ENCODE measurements at regions not wholly inside any gene's neighbourhood (a gene's known extent, or its start where the extent isn't known, plus 50 kb on each side); places are given as distances from the start of the nearest gene placed in this dataset.

DNA sequence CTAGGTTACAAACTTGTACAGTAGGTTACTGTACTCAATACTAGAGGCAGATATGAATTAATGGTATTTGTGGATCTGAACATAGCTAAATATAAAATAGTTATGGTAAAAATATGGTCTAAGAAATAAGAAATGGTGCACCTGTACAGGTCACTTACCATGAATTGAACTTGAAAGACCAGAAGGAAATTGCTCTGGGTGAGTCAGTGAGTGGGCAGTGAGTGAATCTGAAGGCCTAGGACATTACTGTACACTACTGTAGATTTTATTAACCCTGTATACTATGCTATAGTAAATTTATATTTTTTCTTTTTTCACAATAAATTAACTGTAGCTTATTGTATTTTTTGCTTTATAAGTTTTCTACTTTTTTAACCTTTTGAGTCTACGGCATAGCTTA lies 1020.4 kb downstream of the CDH18 start:
- no peak for DNase-seq (ENCODE audit: low spot score)

DNA sequence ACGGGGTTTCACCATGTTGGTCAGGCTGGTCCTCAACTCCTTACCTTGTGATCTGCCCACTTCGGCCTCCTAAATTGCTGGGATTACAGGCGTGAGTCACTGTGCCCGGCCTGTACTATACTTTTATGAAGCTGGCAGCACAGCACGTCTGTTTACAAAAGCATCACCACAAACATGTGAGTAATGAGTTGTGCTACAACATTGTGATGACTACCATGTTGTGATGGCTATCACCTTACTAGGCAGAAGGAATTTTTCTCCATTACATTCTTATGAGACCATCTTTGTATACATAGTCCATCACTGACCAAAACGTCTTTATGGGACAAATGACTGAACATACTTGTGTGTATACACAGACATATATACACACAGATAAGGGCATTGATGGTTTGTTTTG lies 1019.0 kb downstream of the CDH18 start:
- no peak for DNase-seq (ENCODE audit: low spot score)

DNA sequence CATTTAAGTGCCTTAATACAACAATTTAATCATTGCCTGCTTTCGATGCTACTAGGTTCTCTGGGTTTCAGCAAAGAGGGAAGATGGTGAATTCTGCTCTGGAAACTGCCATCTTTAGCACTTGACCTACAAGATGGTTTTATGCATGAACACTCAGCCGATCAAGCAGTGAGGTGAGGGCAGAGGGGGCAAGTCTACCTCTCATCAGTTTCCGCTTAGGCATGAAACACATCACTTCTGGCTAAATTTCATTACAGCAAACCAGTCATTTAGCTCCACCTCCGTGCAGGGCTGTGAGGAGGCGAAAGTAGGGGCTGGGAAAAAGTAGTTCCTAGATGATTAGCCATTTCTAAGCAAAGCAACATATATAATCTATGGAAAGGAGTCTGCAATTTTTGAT lies 1018.0 kb downstream of the CDH18 start:
- no peak for DNase-seq (ENCODE audit: low spot score)

DNA sequence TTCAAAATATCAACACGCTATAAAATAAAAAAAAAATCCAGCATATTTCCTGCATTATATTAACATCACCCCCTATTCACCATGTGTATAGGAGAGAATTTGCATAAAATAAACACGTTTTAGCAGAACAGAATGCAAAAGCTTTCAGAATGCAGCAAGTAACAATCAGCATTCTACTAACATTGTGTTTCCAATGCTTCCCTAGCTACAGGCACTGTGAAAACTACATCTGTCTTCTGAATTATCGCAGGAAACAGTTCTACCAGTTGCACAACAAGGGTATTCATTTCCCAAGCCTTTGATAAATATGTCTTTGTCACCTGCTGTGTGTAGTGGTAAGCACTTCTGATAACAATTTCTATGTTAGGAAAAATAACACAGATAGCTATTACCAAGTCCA lies 1015.8 kb downstream of the CDH18 start:
- peak; percentile 3 for DNase-seq (ENCODE audit: low spot score)

DNA sequence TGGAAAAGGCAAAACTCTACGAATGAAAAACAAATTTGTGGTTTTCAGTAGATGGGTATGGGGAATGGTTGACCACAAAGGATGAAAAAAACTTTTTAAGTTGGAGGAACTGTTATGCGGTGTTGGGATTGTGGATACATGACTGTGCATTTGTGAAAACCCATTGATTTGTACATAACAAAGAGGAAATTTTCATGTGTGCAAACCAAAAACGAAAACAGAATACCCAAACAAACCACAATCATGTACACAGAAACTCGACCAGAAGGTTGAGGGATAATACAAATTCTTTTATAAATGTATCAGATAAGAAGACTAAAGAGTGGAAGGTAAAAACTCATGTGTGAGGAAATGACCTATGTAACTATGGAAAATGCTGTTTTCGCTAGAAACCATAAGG lies 1012.4 kb downstream of the CDH18 start:
- no peak for DNase-seq (ENCODE audit: low spot score)

DNA sequence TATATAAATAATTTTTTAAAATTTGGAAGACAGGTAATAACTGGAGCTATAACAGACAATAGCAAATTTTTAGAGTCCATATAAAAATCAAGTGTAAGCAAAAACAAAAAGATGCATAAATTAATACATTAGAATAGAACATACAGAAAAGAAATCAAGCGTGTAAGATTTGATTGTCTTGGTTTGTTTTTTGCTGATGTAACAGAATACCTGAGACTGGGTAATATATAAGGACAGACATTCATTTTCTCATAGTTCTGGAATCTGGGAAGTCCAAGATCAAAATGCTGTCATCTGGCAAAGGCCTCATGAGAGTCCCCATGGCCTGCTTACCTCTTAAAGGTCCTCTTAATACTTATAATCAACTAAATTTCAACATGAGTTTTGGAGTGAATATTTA lies 1010.1 kb downstream of the CDH18 start:
- DNase-seq (ENCODE audit: low spot score): no peak

DNA sequence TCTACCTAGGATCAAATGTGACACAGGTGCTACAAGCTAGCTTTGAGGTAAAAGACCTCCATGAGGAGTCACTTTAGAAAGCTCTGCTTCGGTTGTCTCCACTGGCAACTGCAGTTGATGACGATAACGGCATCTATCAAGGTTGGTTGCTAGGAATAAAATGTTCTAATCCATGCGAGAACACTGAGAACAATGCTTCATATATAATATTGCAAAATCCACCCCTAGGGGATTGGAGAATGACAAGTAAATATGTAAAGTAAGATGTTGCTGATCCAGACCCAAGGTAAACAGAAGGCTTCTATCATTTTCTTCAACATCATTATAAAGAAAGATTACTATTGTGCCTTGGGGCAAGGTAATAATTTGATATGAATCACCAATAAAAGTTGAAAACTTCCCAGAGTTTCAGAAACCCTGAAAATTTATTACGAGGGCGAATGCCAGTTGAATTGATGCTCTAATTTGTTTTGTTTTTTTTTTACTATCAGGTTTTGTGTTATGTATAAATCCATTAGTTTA lies 1003.4 kb downstream of the CDH18 start:
- DNase-seq (ENCODE audit: low spot score): no peak

DNA sequence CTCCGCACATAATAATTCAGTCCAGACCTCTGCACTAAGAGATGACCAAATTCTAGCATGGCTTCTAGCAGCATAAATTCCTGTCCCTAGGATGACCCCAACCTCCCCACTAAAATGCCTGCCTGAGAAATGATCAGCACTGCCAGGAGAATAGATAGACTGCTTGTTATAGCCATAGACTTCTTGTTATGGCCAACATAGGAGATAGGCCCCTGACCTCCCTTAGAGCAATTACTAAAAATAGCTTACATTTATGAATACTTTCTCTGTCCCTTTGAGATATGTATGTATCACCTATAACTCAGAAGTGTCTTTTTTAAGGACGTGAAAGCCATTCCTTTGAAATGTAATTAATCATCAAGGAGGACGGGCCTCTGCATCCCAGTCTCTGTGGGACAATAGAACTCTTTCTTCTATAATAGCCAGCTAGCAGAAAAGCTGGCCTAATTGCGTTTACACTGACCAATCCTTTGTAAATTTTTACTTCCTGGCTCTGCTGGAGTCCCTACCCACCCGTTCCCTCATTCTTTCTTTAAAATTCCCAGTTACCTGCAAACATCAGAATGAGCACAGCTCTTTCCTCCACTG lies 1002.7 kb downstream of the CDH18 start:
- no peak for DNase-seq (ENCODE audit: low spot score)

DNA sequence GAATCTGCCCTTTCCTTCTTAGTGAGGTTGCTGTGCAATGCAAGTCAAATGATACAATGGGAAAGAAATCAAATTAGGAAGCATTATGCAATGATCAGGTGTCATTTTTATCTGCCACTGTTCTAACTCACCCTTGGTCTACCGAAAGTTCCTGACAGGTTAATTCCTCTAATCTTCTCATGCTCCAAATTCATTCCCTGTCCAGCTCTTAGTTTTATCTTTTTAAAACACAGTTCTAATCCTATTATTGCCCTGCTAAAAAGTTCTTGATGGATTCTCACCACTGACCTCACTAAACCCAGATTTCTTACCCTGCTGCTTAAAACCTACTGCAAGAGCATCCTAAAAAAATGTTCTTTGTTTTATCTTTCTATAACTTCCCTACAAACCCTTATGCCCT lies 1000.9 kb downstream of the CDH18 start:
- DNase-seq (ENCODE audit: low spot score): no peak

DNA sequence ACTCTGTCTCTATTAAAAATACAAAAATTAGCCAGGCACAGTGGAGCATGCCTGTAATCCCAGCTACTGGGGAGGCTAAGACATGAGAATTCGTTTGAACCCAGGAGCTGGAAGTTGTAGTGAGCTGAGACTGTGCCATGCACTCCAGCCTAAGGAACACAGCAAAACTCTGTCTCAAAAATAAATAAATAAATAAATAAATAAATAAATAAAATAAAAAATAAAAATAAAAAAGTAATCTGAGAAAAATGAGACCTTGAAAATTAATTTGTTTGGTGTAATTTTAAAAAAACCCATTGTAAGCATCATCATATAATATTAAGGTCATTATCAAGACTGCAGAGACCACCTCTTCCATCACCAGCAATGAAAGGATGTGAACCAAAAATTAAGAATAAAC lies 997.1 kb downstream of the CDH18 start:
- no peak for DNase-seq (ENCODE audit: low spot score)

DNA sequence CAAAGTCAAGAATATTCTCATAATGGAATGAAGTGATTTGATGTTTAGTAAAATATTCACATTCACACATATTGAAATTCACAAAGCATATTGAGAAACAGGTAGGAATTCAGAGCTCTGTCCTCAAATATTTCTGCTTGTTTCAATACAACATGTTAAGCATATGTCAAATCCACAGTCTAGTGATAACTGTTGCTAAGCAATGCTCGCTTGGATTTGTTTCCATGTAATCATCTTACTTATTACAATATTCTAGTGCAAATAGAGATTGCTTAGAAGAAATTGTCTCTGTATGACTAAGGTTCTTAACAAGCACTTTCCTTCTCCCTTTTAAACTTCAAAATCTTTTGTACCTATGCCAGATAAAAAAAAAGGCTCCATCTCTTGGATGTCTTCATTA lies 995.7 kb downstream of the CDH18 start:
- no peak for DNase-seq (ENCODE audit: low spot score)

DNA sequence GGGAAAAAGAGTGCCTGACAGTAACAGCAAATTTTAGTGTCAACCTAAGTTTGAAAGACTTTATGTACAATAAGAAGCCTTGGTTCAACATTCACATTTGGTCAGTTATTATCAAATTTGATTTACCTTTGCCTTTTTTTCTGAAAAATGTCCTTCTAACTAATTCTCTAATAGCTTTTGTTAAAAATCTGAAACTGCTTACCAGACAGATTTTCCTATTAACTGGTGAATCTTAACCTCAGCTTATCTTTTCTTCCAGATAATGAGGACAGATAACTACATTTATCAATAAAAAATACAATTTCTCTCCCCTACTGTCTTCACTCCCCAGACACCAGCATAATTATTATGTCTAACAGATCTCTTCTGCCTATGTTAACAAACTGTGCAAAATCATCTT lies 988.5 kb downstream of the CDH18 start:
- no peak for DNase-seq (ENCODE audit: low spot score)

DNA sequence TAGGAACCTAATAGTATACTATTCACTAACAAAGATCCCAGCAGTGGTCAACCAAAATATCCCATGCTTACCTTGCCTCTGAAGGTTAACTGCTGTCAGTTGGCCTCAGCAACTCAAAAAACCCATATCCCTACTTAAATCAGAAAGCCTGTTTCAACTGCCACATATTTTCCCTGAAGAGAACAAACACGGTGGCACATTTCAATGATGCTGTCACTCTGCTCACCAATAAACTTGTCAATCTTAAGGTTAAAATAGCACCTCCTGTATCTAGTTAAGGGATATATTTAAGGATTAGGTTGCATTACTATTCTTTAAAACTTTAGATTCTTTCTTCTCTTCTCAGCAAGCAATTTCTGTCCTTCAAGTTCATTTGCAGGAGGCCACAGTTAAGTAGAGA lies 986.9 kb downstream of the CDH18 start:
- DNase-seq (ENCODE audit: low spot score): no peak

DNA sequence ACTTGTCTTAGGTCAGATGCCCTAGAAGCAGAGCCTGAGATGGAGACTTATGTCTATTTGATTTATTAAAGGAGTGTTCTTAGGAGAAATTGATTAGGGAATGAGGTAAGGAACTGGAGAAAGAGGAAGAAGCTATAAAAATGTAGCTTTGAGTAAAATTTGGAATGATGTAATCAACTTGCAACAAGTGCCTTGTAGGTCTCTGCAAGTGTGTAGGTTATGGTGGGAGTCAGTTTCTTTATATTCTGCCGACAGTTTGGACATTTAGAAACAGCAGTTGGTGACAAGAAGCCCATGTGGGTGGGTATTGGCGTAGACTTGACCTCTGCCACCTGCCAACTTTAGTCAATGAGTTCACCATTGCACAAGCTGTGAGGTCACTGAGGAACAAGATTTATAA lies 986.5 kb downstream of the CDH18 start:
- DNase-seq (ENCODE audit: low spot score): no peak

DNA sequence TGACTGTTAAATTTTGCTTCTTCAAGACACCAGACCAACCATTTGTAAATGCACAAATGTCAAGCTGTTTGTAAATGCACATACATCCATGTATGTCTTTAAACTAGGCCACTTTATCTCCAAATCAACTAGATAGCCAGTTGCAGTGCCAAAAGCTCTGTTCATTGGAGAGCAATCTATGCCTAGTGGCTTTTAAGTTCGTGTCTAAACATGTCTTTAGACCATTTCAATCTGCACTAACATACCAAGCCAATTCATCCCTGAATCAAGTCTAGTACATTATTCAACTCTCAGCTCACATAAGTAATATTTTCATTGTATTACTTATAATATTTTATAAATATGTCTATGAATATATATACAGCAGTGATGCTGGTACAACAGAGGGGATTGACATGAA lies 985.9 kb downstream of the CDH18 start:
- DNase-seq (ENCODE audit: low spot score): no peak

DNA sequence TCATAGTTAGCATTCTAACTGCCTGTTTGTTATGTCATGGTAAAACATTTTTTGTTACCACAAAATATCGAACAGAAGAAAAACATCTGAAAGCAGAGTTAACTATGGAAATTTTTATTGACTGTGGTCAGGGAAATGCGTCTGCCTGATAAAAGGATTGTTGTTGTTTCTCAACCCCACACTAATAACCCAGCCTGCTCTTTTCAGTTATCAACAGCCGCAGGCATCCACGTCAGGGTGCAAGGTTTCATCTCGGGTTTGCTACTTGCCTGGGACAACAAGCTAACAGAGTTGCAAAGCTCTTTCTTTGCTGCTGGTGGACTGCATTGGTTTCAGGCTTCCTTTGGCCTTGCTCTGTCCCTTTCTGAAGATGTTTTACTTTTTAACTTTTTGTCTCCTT lies 969.2 kb downstream of the CDH18 start:
- peak; percentile 37 for DNase-seq (ENCODE audit: low spot score)

DNA sequence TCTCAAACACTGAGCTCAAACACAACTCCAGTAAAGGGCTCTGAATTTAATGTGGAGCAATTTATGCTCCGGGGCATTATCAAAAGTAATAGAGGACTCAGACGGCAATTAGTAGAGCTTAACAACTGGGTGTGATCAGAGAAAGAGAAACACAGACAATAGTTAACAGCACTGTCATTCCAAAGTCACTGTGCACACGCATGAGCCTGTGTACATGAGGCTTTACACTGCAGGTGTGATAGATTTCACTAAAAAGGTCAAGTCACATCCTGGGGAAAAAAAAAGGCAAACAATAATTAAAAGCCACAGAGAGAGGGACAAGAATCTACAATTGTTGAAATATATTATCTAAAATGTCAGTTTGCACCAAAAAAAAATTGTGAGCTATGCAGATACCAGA lies 956.5 kb downstream of the CDH18 start:
- DNase-seq (ENCODE audit: low spot score): no peak

DNA sequence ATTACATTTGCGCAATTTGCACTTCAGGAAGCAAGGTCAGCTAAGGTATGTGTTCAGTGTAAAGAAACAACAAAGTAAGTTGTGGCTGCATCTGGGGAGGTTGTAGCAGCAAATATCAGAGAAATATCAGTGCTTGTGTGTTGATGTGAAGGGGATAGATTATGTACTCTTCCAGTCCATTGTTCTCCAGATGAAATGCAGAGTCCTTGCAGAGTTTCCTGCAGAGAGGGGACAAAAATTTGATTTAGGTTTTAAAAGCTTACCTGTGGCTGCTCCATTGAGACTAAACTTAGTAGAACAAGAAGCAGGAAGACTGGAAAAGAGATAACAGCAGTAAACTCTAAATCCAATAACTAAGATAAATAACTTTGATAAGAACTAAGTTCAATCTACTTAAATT lies 952.2 kb downstream of the CDH18 start:
- no peak for DNase-seq (ENCODE audit: low spot score)

DNA sequence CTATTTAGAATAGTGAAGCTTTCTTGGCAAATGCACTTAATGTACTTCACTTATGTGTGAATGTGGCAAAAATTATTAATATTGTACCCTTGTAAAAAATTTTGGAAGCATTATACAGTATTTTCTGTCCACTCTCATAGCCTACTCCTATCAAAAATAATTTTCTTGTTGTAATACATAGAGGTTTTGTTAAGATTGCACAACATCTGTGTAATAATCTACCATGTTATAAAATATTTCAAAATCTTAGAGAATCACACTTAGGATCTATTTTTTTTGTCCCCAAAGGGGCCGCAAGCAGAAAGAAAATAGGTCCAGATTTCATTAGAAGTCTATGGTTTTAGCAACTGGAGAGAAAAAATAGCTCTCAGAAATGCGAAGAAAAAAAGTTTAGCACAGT lies 945.9 kb downstream of the CDH18 start:
- no peak for DNase-seq (ENCODE audit: low spot score)

DNA sequence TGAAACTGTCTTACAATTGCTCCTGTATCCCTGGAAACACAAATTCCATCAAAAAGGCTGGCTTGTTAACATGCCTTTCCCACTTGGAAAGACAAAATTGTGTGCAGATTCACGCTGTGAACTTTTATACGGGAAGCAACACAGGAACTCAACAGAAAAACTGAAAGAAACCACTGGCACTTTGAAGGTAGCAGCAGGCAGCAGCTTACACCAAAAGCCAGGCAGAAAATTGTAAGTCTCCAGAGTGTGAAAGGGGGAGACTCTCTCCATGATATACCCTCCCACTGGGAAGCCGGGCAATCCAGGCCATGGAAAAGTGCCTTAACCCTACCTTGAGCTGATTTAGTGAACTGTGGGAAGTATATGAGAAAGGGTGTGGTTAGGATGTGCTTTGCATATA lies 943.7 kb downstream of the CDH18 start:
- DNase-seq (ENCODE audit: low spot score): no peak

DNA sequence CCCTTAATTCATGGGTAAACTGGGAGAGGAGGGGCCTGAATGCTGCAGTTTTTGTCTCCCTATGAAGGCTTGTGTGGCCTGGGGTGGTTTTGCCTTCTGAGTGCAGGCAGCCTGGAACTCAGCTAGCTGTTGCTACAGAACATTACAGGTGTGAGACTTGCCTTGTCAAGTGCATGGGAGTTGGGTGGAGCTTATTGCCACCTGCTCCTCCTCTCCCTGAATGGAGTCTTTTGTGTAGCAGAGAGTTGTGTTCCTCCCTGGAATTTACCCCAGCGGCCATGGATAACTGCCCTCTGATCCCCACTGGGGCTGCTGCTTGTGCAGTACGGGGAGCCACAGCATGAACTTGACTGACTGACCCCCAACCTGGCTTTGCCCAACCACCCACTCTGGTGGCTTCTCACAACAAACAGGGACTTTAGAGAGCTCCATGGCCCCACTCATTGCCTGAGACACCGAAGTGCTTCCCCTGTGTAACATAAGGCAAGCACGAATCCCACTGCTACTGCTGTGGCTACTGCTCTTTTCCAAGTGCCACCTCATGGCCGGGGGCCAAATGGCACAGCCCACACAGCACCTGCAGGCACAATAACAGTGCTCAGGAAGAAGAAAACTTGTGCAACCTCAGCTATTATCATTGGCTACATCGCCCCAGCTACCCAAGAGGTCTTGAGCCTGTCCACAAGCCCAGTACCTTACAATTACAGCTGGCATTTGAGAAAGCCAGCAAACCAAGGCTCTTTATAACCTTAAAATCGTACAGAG lies 942.9 kb downstream of the CDH18 start:
- DNase-seq (ENCODE audit: low spot score): peak; percentile 6

DNA sequence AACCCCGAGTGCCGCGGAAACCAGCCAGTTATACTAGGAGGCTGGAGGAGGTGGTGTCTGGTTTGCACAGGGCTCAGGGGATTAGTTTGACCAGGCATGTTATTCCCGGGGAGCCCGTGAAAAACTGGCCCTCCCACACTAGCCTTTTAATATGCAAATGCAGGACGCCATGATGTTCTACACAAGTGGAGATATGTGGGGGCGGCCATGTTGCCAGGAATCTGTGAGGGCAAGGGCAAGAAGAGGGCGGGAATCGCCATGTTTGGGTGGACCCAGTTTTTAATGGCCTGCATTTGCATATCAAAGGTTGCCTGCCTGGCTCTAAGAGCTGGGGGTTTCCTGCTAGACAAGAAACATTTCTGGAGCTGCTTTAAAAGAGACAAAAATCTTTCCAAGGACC lies 940.7 kb downstream of the CDH18 start:
- DNase-seq (ENCODE audit: low spot score): no peak

DNA sequence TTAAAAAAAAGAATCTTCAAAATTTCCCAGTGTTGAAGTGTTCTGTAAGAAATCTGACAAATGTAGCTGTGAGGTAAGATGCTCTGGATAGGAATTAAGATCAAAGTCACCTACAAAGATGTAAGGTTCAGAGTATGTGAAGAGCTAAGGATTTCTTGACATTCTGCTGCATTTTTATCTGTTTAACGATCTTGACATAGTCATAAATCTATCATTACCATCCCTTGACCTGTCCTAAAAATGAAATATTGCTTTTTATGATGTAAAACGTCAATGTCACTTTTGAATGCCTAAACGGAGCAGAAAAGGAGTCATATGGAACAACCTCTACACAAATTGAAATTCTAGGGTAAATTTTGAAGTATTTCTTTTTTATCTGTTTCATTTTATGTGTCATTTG lies 939.3 kb downstream of the CDH18 start:
- DNase-seq (ENCODE audit: low spot score): no peak

DNA sequence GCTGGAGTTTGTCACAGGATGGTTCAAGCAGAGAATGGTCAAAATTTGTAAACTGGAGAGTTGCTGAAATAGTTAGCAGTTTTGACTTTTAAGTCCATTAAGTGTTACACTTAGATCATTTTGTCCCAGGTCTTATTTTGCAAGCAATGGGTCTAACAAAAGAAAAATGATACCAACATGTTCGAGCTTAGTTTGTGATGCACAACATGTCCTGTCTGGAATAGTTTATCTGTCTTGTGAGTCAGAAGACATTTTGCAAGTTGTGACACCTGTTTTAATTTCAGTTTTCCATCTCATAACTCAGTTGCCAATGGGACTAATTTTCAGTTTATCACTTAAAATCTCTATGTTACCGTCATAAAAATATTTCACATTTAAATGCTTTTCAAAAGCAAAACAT lies 929.8 kb downstream of the CDH18 start:
- DNase-seq (ENCODE audit: low spot score): no peak

Measured in HuH-7 (cell line).